Upper lobe of left lung (tissue), 4 donors: ENCODE measurements at regions not wholly inside any gene's neighbourhood (a gene's known extent, or its start where the extent isn't known, plus 50 kb on each side); places are given as distances from the start of the nearest gene placed in this dataset.

Experiments used
- POLR2A ChIP-seq, 4 donors: fragments of 450-650 bp; IDR thresholded peaks; one replicate each; pipeline ENCODE4 v1.5.1; 2016 to 2017; ENCODE audit warnings: antibody characterized with exemption in 4 of 4, mild to moderate bottlenecking in 2 of 4
- TF ChIP-seq, protein P1 (sequence below), 6 experiments: fragments of 450-650 bp in 4 of 6; fragments of 200-600 bp in 2 of 6; sonication (generic) in 2 of 6; IDR thresholded peaks; one replicate each; pipeline ENCODE4 v1.5.1; 2016 to 2019; ENCODE audit warnings: antibody characterized with exemption in 6 of 6

DNA sequence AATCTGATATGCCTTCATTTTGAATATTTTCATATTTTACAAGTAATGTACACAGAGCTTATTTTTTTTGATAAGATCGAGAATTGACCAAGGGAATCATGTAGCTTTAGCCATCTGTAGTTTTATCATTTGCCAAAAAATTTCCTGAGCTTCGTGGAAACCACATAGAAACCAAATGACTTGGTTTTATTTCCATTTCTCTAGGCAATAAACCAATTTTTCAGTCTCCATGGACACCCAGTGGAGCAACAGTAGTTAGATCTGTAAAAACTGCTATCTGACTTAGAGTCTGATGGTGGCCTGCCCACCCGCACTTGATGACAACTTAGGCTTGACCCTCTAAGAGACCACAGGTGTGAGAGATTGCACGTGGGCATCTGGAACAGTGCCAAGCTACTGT is 127.8 kb upstream of the CDK6 start:
- TF ChIP-seq, protein P1, sequence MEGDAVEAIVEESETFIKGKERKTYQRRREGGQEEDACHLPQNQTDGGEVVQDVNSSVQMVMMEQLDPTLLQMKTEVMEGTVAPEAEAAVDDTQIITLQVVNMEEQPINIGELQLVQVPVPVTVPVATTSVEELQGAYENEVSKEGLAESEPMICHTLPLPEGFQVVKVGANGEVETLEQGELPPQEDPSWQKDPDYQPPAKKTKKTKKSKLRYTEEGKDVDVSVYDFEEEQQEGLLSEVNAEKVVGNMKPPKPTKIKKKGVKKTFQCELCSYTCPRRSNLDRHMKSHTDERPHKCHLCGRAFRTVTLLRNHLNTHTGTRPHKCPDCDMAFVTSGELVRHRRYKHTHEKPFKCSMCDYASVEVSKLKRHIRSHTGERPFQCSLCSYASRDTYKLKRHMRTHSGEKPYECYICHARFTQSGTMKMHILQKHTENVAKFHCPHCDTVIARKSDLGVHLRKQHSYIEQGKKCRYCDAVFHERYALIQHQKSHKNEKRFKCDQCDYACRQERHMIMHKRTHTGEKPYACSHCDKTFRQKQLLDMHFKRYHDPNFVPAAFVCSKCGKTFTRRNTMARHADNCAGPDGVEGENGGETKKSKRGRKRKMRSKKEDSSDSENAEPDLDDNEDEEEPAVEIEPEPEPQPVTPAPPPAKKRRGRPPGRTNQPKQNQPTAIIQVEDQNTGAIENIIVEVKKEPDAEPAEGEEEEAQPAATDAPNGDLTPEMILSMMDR (IDR thresholded peaks at IDR 0.05), result no peak
- no peak for TF ChIP-seq POLR2A (IDR thresholded peaks at IDR 0.05)
